RWPE2 (cell line): ENCODE measurements at regions not wholly inside any gene's neighbourhood (a gene's known extent, or its start where the extent isn't known, plus 50 kb on each side); places are given as distances from the start of the nearest gene placed in this dataset.

ENCODE experiments used
- ATAC-seq: fragments of 200-7000 bp; cut with Tn5 transposase; 3 replicates; pipeline ENCODE4 v1.9.1; 2021; ENCODE audit warnings: low read depth
- DNase-seq: peaks from one replicate; pipeline ENCODE4 v3.0.0-alpha.2; 2020; ENCODE audit warnings: low spot score
- H3K27ac ChIP-seq: fragments of 450-650 bp; 2 replicates; pipeline ENCODE4 v1.5.1; 2017; ENCODE audit warnings: mild to moderate bottlenecking; ENCODE audit not compliant: poor library complexity, severe bottlenecking
- H3K27me3 ChIP-seq: fragments of 250-450 bp; sonication (Bioruptor Pico); 2 replicates; pipeline ENCODE4 v1.5.1; 2021; ENCODE audit warnings: mild to moderate bottlenecking, moderate library complexity; ENCODE audit not compliant: insufficient read depth, poor library complexity, severe bottlenecking
- H3K36me3 ChIP-seq: fragments of 250-450 bp; sonication (Bioruptor Pico); 2 replicates; pipeline ENCODE4 v1.5.1; 2020; ENCODE audit warnings: low read depth, mild to moderate bottlenecking, moderate library complexity
- H3K4me1 ChIP-seq: fragments of 250-450 bp; sonication (Bioruptor Pico); 2 replicates; pipeline ENCODE4 v1.5.1; 2021; ENCODE audit warnings: mild to moderate bottlenecking, moderate library complexity; ENCODE audit not compliant: insufficient read depth, poor library complexity, severe bottlenecking
- H3K4me3 ChIP-seq: fragments of 250-450 bp; sonication (Bioruptor Pico); 2 replicates; pipeline ENCODE4 v1.5.1; 2021; ENCODE audit warnings: mild to moderate bottlenecking, moderate library complexity; ENCODE audit not compliant: severe bottlenecking
- H3K9me3 ChIP-seq: fragments of 250-450 bp; sonication (Bioruptor Pico); 2 replicates; pipeline ENCODE4 v1.5.1; 2021; ENCODE audit warnings: mild to moderate bottlenecking, moderate library complexity; ENCODE audit not compliant: severe bottlenecking
- CTCF ChIP-seq: fragments of 450-650 bp; IDR thresholded peaks from one replicate; pipeline ENCODE4 v1.5.1; 2017; ENCODE audit warnings: mild to moderate bottlenecking, moderate library complexity; ENCODE audit not compliant: poor library complexity, severe bottlenecking

DNA sequence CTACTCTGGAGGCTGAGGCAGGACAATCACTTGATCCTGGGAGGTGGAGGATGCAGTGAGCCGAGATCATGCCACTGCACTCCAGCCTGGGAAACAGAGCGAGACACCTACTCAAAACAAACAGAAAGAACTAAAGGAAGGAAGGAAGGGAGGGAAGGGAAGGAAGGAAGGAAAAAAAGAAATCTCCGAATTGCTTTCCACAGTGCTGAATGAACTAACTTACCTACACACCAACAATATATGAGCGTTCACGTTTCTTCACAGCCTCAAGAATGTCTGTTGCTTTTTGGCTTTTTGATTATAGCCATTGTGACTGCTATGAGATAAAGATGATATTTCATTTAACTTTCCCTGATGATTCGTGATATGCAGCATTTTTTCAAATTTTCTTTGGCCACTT, 1343.7 kb downstream of the LRFN5 start:
- TF ChIP-seq CTCF, result no peak
- Histone ChIP-seq H3K4me3 (no peak overlapping the region), H3K4me1 (no peaks in the 10 kb centered on the region), H3K27me3 (peaks cover 4% of the 10 kb centered on the region), H3K36me3 (no peaks in the 10 kb centered on the region), H3K9me3 (no peaks in the 10 kb centered on the region), H3K27ac (no peak overlapping the region)
- no peak for ATAC-seq
- no peak for DNase-seq

DNA sequence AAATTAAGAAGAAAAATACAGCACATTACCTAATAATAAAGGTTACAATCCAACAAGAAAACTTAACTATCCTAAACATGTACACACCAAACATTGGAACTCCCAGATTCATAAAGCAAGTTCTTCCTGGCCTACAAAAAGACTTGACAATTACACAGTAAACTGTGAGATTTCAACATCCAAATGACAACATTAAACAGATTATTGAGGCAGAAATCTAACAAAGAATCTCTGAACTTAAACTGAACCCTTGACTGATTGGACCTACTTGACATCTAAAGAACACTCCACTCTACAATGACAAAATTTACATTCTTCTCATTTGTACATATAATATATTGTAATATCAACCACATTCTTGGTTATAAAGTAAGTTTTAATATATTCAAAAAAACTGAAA, 1341.3 kb downstream of the LRFN5 start:
- H3K4me3 ChIP-seq, result no peak overlapping the region
- ATAC-seq, result no peak
- no peaks in the 10 kb centered on the region for H3K36me3 ChIP-seq
- no peaks in the 10 kb centered on the region for H3K4me1 ChIP-seq
- no peak overlapping the region for H3K27ac ChIP-seq
- no peaks in the 10 kb centered on the region for H3K9me3 ChIP-seq
- DNase-seq, result no peak
- peaks cover 4% of the 10 kb centered on the region for H3K27me3 ChIP-seq
- no peak for TF ChIP-seq CTCF

- Histone ChIP-seq H3K27me3 (peaks cover 8% of the 10 kb centered on the region), H3K36me3 (no peaks in the 10 kb centered on the region), H3K27ac (no peak overlapping the region), H3K9me3 (no peaks in the 10 kb centered on the region), H3K4me1 (no peaks in the 10 kb centered on the region), H3K4me3 (no peak overlapping the region)
- ATAC-seq (no peak), DNase-seq (no peak)
- no peak for TF ChIP-seq CTCF
These were observed 1337.6 kb downstream of the LRFN5 start for GRCh38 chr14:42944284-42944683.

- Histone ChIP-seq H3K9me3 (no peaks in the 10 kb centered on the region), H3K27me3 (peaks cover 4% of the 10 kb centered on the region), H3K36me3 (no peaks in the 10 kb centered on the region), H3K27ac (no peak overlapping the region), H3K4me1 (no peaks in the 10 kb centered on the region), H3K4me3 (no peak overlapping the region)
- DNase-seq (no peak), ATAC-seq (no peak)
- TF ChIP-seq CTCF, result no peak
These were observed 1324.6 kb downstream of the LRFN5 start for GRCh38 chr14:42931308-42931707.

GRCh38 chr14:42929806-42930480, 1323.3 kb downstream of the LRFN5 start:
- H3K27me3 ChIP-seq, result no peaks in the 10 kb centered on the region
- no peak for TF ChIP-seq CTCF
- no peak overlapping the region for H3K27ac ChIP-seq
- no peaks in the 10 kb centered on the region for H3K4me1 ChIP-seq
- no peaks in the 10 kb centered on the region for H3K9me3 ChIP-seq
- DNase-seq, result no peak
- peak; percentile 29; the same call in 1 of the 3 replicates for ATAC-seq
- H3K36me3 ChIP-seq, result no peaks in the 10 kb centered on the region
- H3K4me3 ChIP-seq, result no peak overlapping the region
